ENCODE measurements at regions not wholly inside any gene's neighbourhood (a gene's known extent, or its start where the extent isn't known, plus 50 kb on each side); places are given as distances from the start of the nearest gene placed in this dataset.

GRCh38 chr16:65884018-65884417 is 482.5 kb upstream of the CDH5 start:
- no peak overlapping the region for H3K27ac Mint-ChIP-seq

GRCh38 chr16:65878347-65878746 is 488.1 kb upstream of the CDH5 start:
- Mint-ChIP-seq H3K4me3 (no peak overlapping the region), H3K36me3 (no peaks in the 10 kb centered on the region), H3K27me3 (no peaks in the 10 kb centered on the region), H3K4me1 (no peaks in the 10 kb centered on the region), H3K27ac (no peak overlapping the region), H3K9me3 (no peaks in the 10 kb centered on the region)
- ATAC-seq (ENCODE audit: low read depth) (no peak), DNase-seq (no peak)
- POLR2A ChIA-PET, result no interaction called here

More at GRCh38 chr16:65884018-65884417, 482.5 kb upstream of the CDH5 start:
- POLR2A ChIA-PET, result no interaction called here
- H3K4me3 Mint-ChIP-seq, result no peak overlapping the region
- H3K27me3 Mint-ChIP-seq, result no peaks in the 10 kb centered on the region
- no peaks in the 10 kb centered on the region for H3K4me1 Mint-ChIP-seq
- H3K9me3 Mint-ChIP-seq, result no peaks in the 10 kb centered on the region
- DNase-seq (no peak), ATAC-seq (ENCODE audit: low read depth) (no peak)
- no peaks in the 10 kb centered on the region for H3K36me3 Mint-ChIP-seq

GRCh38 chr16:65876624-65877023 is 489.9 kb upstream of the CDH5 start:
- POLR2A ChIA-PET, result no interaction called here
- H3K27me3 Mint-ChIP-seq, result no peaks in the 10 kb centered on the region

GRCh38 chr16:65876056-65876408 is 490.5 kb upstream of the CDH5 start:
- DNase-seq, result no peak
- Mint-ChIP-seq H3K9me3 (no peaks in the 10 kb centered on the region), H3K27ac (no peak overlapping the region), H3K36me3 (no peaks in the 10 kb centered on the region), H3K4me3 (no peak overlapping the region), H3K4me1 (no peaks in the 10 kb centered on the region), H3K27me3 (no peaks in the 10 kb centered on the region)
- POLR2A ChIA-PET, result no interaction called here
- ATAC-seq (ENCODE audit: low read depth), result no peak

More at GRCh38 chr16:65876624-65877023, 489.9 kb upstream of the CDH5 start:
- DNase-seq (no peak), ATAC-seq (ENCODE audit: low read depth) (no peak)
- H3K9me3 Mint-ChIP-seq, result no peaks in the 10 kb centered on the region
- H3K36me3 Mint-ChIP-seq, result no peaks in the 10 kb centered on the region
- no peak overlapping the region for H3K27ac Mint-ChIP-seq
- no peak overlapping the region for H3K4me3 Mint-ChIP-seq
- no peaks in the 10 kb centered on the region for H3K4me1 Mint-ChIP-seq

- no peak overlapping the region for H3K27ac Mint-ChIP-seq
- H3K36me3 Mint-ChIP-seq, result no peaks in the 10 kb centered on the region
- H3K9me3 Mint-ChIP-seq, result no peaks in the 10 kb centered on the region
- DNase-seq (no peak), ATAC-seq (ENCODE audit: low read depth) (no peak)
- no peaks in the 10 kb centered on the region for H3K4me1 Mint-ChIP-seq
- POLR2A ChIA-PET, result no interaction called here
- no peak overlapping the region for H3K4me3 Mint-ChIP-seq
- no peaks in the 10 kb centered on the region for H3K27me3 Mint-ChIP-seq
These were observed 491.0 kb upstream of the CDH5 start for GRCh38 chr16:65875381-65876055.

GRCh38 chr16:65869261-65869660 is 497.2 kb upstream of the CDH5 start:
- no peak overlapping the region for H3K27ac Mint-ChIP-seq
- POLR2A ChIA-PET, result no interaction called here
- no peaks in the 10 kb centered on the region for H3K4me1 Mint-ChIP-seq
- ATAC-seq (ENCODE audit: low read depth), result no peak
- no peak for DNase-seq
- H3K4me3 Mint-ChIP-seq, result no peak overlapping the region
- no peaks in the 10 kb centered on the region for H3K36me3 Mint-ChIP-seq
- H3K27me3 Mint-ChIP-seq, result no peaks in the 10 kb centered on the region
- H3K9me3 Mint-ChIP-seq, result no peaks in the 10 kb centered on the region

GRCh38 chr16:65867276-65867960 is 499.1 kb upstream of the CDH5 start:
- POLR2A ChIA-PET, result interaction anchor here (0.6 kb wide), 1 partner anchor 1451 kb away, joined by 3 read pairs; no protein-coding TSS in a partner anchor
- DNase-seq (no peak), ATAC-seq (ENCODE audit: low read depth) (no peak)
- Mint-ChIP-seq H3K9me3 (peaks cover 1% of the 10 kb centered on the region), H3K27ac (no peak overlapping the region), H3K4me3 (no peak overlapping the region), H3K36me3 (no peaks in the 10 kb centered on the region), H3K27me3 (no peaks in the 10 kb centered on the region), H3K4me1 (no peaks in the 10 kb centered on the region)

- no peaks in the 10 kb centered on the region for H3K4me1 Mint-ChIP-seq
- H3K9me3 Mint-ChIP-seq, result peaks cover 1% of the 10 kb centered on the region
- no peak overlapping the region for H3K27ac Mint-ChIP-seq
- no peaks in the 10 kb centered on the region for H3K27me3 Mint-ChIP-seq
- DNase-seq (no peak), ATAC-seq (ENCODE audit: low read depth) (no peak)
- no peak overlapping the region for H3K4me3 Mint-ChIP-seq
- no peaks in the 10 kb centered on the region for H3K36me3 Mint-ChIP-seq
- POLR2A ChIA-PET, result no interaction called here
These were observed 503.3 kb upstream of the CDH5 start for GRCh38 chr16:65863236-65863635.

- no peak overlapping the region for H3K4me3 Mint-ChIP-seq
- DNase-seq (no peak), ATAC-seq (ENCODE audit: low read depth) (no peak)
- POLR2A ChIA-PET, result no interaction called here
- H3K27me3 Mint-ChIP-seq, result no peaks in the 10 kb centered on the region
- peaks cover 1% of the 10 kb centered on the region for H3K9me3 Mint-ChIP-seq
- H3K4me1 Mint-ChIP-seq, result no peaks in the 10 kb centered on the region
- H3K27ac Mint-ChIP-seq, result no peak overlapping the region
- H3K36me3 Mint-ChIP-seq, result no peaks in the 10 kb centered on the region
These were observed 505.3 kb upstream of the CDH5 start for GRCh38 chr16:65861131-65861731.

GRCh38 chr16:65855171-65856145 is 511.0 kb upstream of the CDH5 start:
- POLR2A ChIA-PET, result no interaction called here
- Mint-ChIP-seq H3K4me3 (no peak overlapping the region), H3K36me3 (no peaks in the 10 kb centered on the region), H3K27ac (no peak overlapping the region), H3K4me1 (no peaks in the 10 kb centered on the region), H3K27me3 (no peaks in the 10 kb centered on the region), H3K9me3 (peaks cover 2% of the 10 kb centered on the region)
- DNase-seq (no peak), ATAC-seq (ENCODE audit: low read depth) (no peak)

- H3K36me3 Mint-ChIP-seq, result no peaks in the 10 kb centered on the region
- no peak overlapping the region for H3K27ac Mint-ChIP-seq
- peaks cover 2% of the 10 kb centered on the region for H3K9me3 Mint-ChIP-seq
- POLR2A ChIA-PET, result no interaction called here
- no peaks in the 10 kb centered on the region for H3K4me1 Mint-ChIP-seq
- no peak for DNase-seq
- no peaks in the 10 kb centered on the region for H3K27me3 Mint-ChIP-seq
- no peak for ATAC-seq (ENCODE audit: low read depth)
- H3K4me3 Mint-ChIP-seq, result no peak overlapping the region
These were observed 520.3 kb upstream of the CDH5 start for GRCh38 chr16:65846210-65846602.

GRCh38 chr16:65845466-65846209 is 520.9 kb upstream of the CDH5 start:
- H3K4me3 Mint-ChIP-seq, result no peak overlapping the region
- no peaks in the 10 kb centered on the region for H3K4me1 Mint-ChIP-seq
- no peak overlapping the region for H3K27ac Mint-ChIP-seq

GRCh38 chr16:65843941-65844340 is 522.5 kb upstream of the CDH5 start:
- DNase-seq (no peak), ATAC-seq (ENCODE audit: low read depth) (no peak)
- Mint-ChIP-seq H3K27ac (no peak overlapping the region), H3K36me3 (no peaks in the 10 kb centered on the region), H3K9me3 (no peaks in the 10 kb centered on the region), H3K4me3 (no peak overlapping the region), H3K4me1 (no peaks in the 10 kb centered on the region), H3K27me3 (no peaks in the 10 kb centered on the region)
- POLR2A ChIA-PET, result no interaction called here

More at GRCh38 chr16:65845466-65846209, 520.9 kb upstream of the CDH5 start:
- Mint-ChIP-seq H3K36me3 (no peaks in the 10 kb centered on the region), H3K9me3 (peaks cover 2% of the 10 kb centered on the region), H3K27me3 (no peaks in the 10 kb centered on the region)
- DNase-seq (no peak), ATAC-seq (ENCODE audit: low read depth) (no peak)
- POLR2A ChIA-PET, result no interaction called here

Data from activated naive CD8-positive, alpha-beta T cell treated with anti-CD3 and anti-CD28 coated beads, Interleukin-2, amount 10 ng/mL, durations not matched to agents 7 days and 5 days (primary cell).